Germinal center (tissue), 1 donor: ENCODE measurements at regions not wholly inside any gene's neighbourhood (a gene's known extent, or its start where the extent isn't known, plus 50 kb on each side); places are given as distances from the start of the nearest gene placed in this dataset.
"Not testable (repeated sequence)": the region's sequence is repeated elsewhere in the genome, so short reads cannot be mapped to it uniquely, and the experiment has no call there.

ENCODE experiments used
- DNase-seq: peaks from one replicate; pipeline ENCODE4 v3.0.0; 2012; ENCODE audit warnings: mixed read lengths, low spot score

DNA sequence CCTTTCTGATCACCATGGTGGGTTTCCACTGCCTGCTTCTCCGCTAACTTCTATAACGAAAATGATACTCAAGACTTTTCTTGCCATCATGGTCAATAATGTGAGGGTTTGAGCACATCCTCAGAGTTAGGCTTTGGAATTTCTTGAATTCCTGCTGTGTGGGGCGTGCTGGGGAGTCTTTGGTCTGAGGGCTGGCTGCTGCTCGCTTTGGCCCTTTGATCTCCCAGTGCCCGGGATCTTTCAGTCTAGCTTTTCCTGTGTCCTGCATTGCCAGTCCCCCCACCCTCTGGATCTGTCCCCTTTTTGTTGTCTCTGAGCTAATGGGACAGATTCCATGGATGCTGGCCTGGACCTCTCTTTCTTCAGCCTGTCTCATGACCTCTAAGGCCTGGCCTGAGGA is 182.6 kb downstream of the NPIPA7 start:
- DNase-seq, result not testable (repeated sequence)

DNA sequence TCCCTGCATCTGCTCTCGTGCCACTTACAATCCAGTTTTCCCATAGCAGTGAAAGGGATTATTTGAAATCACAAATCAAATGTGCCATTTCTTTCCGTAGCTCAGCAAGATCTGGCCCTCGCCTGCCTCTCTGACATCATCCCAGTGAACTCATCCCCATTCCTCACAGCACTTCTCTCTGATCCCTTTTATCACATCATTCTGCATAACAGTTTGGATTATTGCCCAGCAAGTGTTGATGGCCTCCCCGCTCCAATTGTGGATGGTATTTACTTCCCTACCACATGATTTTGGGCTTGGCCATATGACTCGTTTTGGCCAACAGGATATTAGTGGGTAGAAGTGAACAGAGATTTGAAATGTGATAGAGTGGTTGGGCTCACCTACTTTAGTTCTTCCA is 185.0 kb downstream of the NPIPA7 start:
- DNase-seq, result not testable (repeated sequence)

DNA sequence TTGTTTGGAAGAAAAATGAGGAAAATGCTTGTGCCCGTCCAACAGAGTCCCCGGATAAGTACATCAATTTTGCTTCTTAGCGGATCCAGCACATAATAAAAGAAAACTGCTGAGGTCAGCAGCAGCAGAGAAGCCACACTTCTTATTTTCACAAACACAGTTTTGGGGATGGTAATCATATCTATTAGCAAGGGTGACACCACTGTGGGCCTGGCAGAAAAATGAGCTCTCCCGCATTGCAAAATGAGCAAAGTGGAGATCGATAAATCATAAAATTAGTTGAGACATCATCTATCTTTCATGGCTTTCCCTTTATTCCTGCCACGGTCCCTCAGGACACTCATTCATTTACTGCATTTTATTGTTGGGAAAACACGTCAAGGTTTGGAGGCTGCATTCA is 186.4 kb downstream of the NPIPA7 start:
- DNase-seq, result not testable (repeated sequence)

- not testable (repeated sequence) for DNase-seq
Observed at GRCh38 chr16:16570055-16570454, 191.1 kb downstream of the NPIPA7 start.

- not testable (repeated sequence) for DNase-seq
Observed at GRCh38 chr16:16570874-16571273, 191.9 kb downstream of the NPIPA7 start.

DNA sequence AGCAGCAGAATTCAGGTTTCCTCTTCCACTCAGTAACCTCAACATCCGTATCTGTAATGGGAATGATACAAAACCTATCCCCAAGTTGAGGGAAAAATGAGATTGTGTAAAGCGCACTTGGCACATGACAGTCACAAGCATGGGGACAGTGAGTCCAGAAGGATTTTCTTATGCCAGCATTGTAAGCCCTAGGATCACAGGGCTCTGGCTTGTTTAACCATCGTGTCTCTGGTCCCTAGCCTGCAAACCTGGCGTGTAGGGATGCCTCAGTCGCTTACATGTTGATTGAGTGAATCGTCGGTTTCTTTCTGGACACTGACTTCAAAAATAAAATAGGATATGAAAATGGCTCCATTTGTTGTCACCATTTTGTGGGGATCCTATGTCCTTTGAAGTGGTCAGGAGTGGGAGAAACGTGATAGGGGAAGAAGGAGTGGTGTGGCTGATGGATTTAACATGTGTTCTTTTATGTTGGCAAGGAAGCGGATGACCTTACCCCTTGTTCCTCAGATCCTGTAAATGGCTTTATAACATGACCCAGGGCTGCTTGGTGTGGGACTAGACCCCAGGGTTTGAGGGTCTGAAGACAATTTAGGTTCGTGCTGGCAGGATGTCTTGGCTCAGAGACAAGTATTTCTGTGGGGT is 193.3 kb downstream of the NPIPA7 start:
- DNase-seq, result not testable (repeated sequence)

GRCh38 chr16:16577062-16577461 is 198.1 kb downstream of the NPIPA7 start:
- not testable (repeated sequence) for DNase-seq

GRCh38 chr16:16578701-16579100 is 199.8 kb downstream of the NPIPA7 start:
- no peak for DNase-seq

- DNase-seq, result not testable (repeated sequence)
Observed at GRCh38 chr16:16582916-16583315, 204.0 kb downstream of the NPIPA7 start.

- not testable (repeated sequence) for DNase-seq
Observed at GRCh38 chr16:16586073-16586651, 207.2 kb downstream of the NPIPA7 start.

DNA sequence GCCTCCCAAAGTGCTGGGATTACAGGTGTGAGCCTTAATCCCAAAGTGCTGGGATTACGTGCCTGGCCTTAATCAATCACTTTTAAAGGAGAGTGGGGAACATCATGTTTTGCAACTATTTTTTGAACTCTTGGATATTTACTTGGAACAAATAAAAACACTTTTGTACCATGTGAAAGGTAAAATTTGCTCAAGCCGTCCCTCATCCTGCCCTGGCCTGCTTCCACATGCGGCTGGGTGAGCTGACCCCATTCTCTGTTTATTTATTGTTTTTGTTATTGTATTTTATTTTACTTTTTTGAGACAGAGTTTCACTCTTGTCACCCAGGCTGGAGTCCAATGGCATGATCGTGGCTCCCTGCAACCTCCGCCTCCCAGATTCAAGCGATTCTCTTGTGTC is 208.0 kb downstream of the NPIPA7 start:
- DNase-seq, result not testable (repeated sequence)

GRCh38 chr16:16588436-16588835 is 209.5 kb downstream of the NPIPA7 start:
- DNase-seq, result not testable (repeated sequence)

DNA sequence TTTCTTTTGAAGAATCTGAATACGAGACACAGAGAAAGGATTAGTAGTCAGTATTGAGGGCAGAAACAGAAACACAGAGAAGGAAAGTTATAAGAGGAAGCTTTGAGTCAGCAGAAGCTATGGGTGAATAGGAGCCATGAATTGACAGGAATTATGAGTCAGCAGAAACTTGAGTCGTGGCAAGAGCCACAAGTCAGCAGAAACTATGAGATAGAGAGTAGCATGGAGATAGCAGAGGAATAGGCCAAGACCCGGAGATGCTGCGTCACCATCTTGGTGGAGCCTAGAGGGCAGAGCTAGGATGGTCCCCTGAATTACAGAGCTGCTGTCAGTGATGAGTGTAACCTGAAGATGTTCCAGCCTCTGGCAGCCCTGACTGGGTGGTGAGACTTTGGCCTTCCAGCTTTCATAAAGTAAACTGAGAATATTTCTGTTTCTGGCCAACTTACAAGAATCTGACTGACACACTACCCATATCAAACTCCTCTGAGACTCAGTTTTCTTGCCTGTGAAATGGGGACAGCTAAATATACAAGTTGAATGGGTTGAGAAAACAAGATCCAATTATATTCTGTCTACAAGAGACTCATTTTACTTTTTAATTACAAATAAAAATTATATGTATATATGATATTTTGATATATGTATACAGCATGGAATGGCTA is 211.8 kb downstream of the NPIPA7 start:
- DNase-seq, result not testable (repeated sequence)

- not testable (repeated sequence) for DNase-seq
Observed at GRCh38 chr16:16593156-16593863, 214.4 kb downstream of the NPIPA7 start.

GRCh38 chr16:16595029-16595718 is 216.2 kb downstream of the NPIPA7 start:
- DNase-seq, result not testable (repeated sequence)

- DNase-seq, result not testable (repeated sequence)
Observed at GRCh38 chr16:16601239-16601638, 222.3 kb downstream of the NPIPA7 start.

- DNase-seq, result not testable (repeated sequence)
Observed at GRCh38 chr16:16607401-16608082, 228.6 kb downstream of the NPIPA7 start.

DNA sequence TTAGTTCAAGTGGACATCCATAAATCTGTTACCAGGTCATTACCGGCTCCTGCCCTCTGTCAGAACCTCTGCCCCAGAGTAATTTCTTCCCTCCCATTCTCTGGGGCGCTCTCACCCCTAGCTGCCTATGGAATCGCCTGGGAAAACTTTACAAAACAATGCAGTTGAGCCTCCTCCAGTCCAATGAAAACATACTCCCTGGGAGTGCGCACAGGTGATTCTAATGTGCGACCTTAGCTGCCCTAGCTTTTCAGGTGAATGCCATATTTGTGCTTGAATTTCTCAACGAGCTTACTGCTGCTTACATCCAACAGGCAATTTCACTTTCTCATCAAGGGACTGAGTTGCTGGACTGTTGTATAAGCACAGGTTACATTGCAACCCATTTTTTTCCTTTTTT is 230.7 kb downstream of the NPIPA7 start:
- DNase-seq, result not testable (repeated sequence)

DNA sequence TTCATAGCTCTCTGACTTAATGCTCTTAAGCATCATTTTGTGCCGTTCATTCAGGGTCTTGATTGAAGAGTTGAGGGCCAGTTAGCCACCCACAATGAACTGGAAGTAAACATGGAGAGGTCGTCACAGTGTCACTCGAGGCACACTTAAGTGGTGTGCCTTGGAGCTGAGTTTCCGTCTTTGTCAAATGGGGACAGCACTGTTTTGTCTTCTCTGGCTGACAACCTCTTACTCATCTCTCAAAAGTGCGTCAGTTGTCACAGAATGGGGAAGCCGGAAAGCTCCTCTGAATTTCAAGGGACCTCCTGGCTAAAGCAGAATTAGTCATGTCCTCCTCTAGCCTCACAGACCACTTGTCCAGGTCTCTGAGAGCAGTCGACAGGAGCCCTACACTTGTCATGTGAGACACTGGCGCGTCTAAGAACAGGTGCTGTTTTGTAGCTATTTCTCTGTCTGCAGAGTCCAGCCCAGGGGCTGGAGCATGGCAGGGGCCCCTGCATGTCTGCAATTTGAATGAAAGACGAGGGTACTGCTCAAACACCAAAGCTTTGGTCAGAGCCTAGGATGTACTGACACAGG is 231.5 kb downstream of the NPIPA7 start:
- DNase-seq, result not testable (repeated sequence)

DNA sequence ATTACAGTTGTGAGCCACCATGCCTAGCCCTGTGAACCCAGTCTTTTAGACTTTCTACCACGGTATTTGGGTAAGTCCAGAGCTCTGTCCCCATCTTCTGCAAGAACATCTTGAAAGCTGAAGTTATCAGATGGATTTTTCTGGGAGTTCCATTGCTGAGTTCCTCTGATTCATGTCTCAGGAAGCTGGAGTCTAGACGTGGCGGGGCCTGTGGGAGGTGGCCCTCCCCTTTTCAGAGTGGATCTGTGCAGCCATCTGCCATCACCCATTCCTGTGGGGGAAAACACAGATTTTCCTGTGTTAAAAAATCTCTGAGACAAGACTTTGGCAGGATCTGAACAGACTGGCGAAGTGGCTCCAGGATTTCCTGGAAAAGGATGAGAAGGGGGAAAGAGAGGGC is 234.3 kb downstream of the NPIPA7 start:
- not testable (repeated sequence) for DNase-seq

DNA sequence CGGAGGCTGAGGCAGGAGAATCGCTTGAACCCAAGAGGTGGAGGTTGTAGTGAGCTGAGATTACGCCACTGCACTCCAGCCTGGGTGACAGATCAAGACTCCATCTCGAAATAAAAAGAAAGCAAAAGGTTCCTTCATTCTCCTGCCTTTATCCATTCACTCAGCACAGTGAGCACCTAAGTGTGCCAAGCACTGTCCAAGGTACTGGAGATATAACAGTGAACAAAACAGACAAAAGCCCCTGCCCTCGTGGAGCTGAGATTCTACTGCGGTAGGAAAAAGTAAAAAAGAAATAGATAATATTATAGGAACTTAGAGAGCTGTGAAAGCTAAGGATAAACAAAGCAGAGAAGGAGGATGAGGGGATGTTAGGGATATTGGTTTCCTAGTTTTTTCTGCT is 235.5 kb downstream of the NPIPA7 start:
- DNase-seq, result not testable (repeated sequence)
